ENCODE measurements at regions not wholly inside any gene's neighbourhood (a gene's known extent, or its start where the extent isn't known, plus 50 kb on each side); places are given as distances from the start of the nearest gene placed in this dataset.

DNA sequence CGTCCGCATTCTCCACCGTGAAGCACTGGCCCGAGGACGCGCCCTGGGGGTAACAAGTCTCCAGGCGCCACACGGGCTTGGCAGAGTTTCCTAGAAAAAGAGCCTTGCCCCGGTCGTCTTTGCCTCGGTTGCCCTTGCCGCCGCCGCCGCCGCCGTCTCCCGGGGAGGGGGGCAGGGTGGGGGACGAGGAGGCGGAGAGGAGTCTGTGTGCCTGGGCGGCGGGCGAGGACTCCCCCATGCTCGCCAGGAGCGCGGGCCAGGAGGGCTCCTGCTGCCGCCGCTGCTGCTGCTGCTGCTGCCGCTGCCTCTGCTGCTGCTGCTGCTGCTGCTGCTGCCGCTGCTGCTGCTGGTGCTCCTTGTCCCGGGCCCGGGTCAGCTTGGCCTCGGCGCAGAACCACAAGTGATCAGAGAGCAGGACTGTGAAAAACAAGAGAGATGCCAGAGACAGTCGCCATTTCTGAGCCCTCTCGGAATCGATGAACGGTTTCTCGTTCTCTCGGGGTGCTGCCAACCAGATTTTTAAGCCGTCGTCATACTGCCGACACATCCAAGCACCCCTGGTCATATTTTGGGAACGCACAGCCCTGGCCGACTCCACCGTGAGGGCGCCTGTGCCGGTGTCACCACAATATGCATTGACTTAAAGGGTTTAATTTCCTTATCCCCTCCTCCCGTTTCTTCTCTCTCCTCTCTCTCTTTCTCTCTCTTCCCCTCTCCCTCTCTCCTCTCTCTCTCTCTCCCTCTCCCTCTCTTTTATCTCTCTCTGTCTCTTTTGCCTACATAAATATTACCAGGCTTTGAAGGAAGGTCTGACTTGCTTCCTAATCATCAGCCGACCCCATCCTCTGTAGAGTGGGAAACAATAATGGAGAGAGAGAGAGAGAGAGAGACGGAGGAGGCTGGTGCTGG lies 349.1 kb downstream of the LIG4 start:
- TF ChIP-seq, protein P1, sequence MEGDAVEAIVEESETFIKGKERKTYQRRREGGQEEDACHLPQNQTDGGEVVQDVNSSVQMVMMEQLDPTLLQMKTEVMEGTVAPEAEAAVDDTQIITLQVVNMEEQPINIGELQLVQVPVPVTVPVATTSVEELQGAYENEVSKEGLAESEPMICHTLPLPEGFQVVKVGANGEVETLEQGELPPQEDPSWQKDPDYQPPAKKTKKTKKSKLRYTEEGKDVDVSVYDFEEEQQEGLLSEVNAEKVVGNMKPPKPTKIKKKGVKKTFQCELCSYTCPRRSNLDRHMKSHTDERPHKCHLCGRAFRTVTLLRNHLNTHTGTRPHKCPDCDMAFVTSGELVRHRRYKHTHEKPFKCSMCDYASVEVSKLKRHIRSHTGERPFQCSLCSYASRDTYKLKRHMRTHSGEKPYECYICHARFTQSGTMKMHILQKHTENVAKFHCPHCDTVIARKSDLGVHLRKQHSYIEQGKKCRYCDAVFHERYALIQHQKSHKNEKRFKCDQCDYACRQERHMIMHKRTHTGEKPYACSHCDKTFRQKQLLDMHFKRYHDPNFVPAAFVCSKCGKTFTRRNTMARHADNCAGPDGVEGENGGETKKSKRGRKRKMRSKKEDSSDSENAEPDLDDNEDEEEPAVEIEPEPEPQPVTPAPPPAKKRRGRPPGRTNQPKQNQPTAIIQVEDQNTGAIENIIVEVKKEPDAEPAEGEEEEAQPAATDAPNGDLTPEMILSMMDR (IDR thresholded peaks at IDR 0.05): no peak
- no peak for TF ChIP-seq POLR2A (IDR thresholded peaks at IDR 0.05)
